CD4-positive, CD25-positive, alpha-beta regulatory T cell (primary cell): ENCODE measurements at regions not wholly inside any gene's neighbourhood (a gene's known extent, or its start where the extent isn't known, plus 50 kb on each side); places are given as distances from the start of the nearest gene placed in this dataset.

ENCODE experiments used
- ATAC-seq, 2 donors: fragments of 150-1000 bp; cut with Tn5 transposase; one replicate each; pipeline ENCODE4 v1.10.0; 2021; ENCODE audit warnings: low read depth in 2 of 2, moderate number of reproducible peaks in 2 of 2, moderate library complexity in 1 of 2
- DNase-seq, 3 donors: peaks; one replicate each; pipeline versions ENCODE4 v3.0.0 to v3.0.0-alpha.2; 2012 to 2022; ENCODE audit warnings: mixed read lengths in 1 of 3
- H3K27ac ChIP-seq: one replicate; pipeline ENCODE4 v1.7.0; 2013; ENCODE audit warnings: mild to moderate bottlenecking, low read length; ENCODE audit not compliant: insufficient read depth, poor library complexity, severe bottlenecking
- H3K27me3 ChIP-seq: one replicate; pipeline ENCODE4 v1.7.0; 2013; ENCODE audit warnings: low read length; ENCODE audit not compliant: control insufficient read depth, insufficient read depth
- H3K36me3 ChIP-seq: one replicate; pipeline ENCODE4 v1.7.0; 2013; ENCODE audit warnings: mild to moderate bottlenecking, low read length, moderate library complexity; ENCODE audit not compliant: control insufficient read depth, insufficient read depth
- H3K4me1 ChIP-seq: 2 replicates; pipeline ENCODE4 v1.7.0; 2013; ENCODE audit warnings: mild to moderate bottlenecking, low read length; ENCODE audit not compliant: insufficient read depth, control insufficient read depth, poor library complexity, severe bottlenecking
- H3K4me3 ChIP-seq: one replicate; pipeline ENCODE4 v1.7.0; 2013; ENCODE audit warnings: low read depth, mild to moderate bottlenecking, low read length, moderate library complexity
- H3K9me3 ChIP-seq, 2 experiments: 1 replicate in 1 of 2; 2 replicates in 1 of 2; pipeline ENCODE4 v1.7.0; 2013; ENCODE audit warnings: low read length in 2 of 2, mild to moderate bottlenecking in 1 of 2, moderate library complexity in 1 of 2; ENCODE audit not compliant: control insufficient read depth in 2 of 2
- H3K27ac Mint-ChIP-seq, 3 donors: one replicate each; pipeline ENCODE4 v1.8.0; 2020 to 2022; ENCODE audit warnings: mild to moderate bottlenecking in 3 of 3, mixed read lengths in 3 of 3, moderate library complexity in 2 of 3
- H3K27me3 Mint-ChIP-seq: one replicate; pipeline ENCODE4 v1.8.0; 2022; ENCODE audit warnings: mild to moderate bottlenecking, mixed read lengths
- H3K36me3 Mint-ChIP-seq: one replicate; pipeline ENCODE4 v1.8.0; 2020; ENCODE audit warnings: mixed read lengths
- H3K4me1 Mint-ChIP-seq, 4 donors: one replicate each; pipeline ENCODE4 v1.8.0; 2020 to 2022; ENCODE audit warnings: mixed read lengths in 4 of 4, mild to moderate bottlenecking in 1 of 4
- H3K4me3 Mint-ChIP-seq, 4 donors: one replicate each; pipeline ENCODE4 v1.8.0; 2020 to 2022; ENCODE audit warnings: mild to moderate bottlenecking in 4 of 4, mixed read lengths in 4 of 4, moderate library complexity in 3 of 4
- H3K9me3 Mint-ChIP-seq, 7 donors: one replicate each; pipeline ENCODE4 v1.8.0; 2020 to 2022; ENCODE audit warnings: mixed read lengths in 7 of 7, mild to moderate bottlenecking in 3 of 7, moderate library complexity in 2 of 7

- Mint-ChIP-seq H3K9me3 (peaks cover 0 to 12% (median 8%) of the 10 kb centered on the region in 7 donors), H3K4me3 (no peak overlapping the region), H3K36me3 (no peaks in the 10 kb centered on the region), H3K4me1 (peaks cover 0 to 5% (median 2%) of the 10 kb centered on the region in 4 donors), H3K27me3 (peaks cover 10% of the 10 kb centered on the region), H3K27ac (no peak overlapping the region)
- peaks cover 9% of the 10 kb centered on the region in 2 experiments for H3K9me3 ChIP-seq
- H3K27me3 ChIP-seq, result no peaks in the 10 kb centered on the region
- H3K4me3 ChIP-seq, result no peak overlapping the region
- no peak overlapping the region for H3K27ac ChIP-seq
- no peaks in the 10 kb centered on the region for H3K4me1 ChIP-seq
- no peak for DNase-seq
- H3K36me3 ChIP-seq, result no peaks in the 10 kb centered on the region
- no peak for ATAC-seq
Observed at GRCh38 chr13:111448504-111448903, 128.1 kb downstream of the TEX29 start.

GRCh38 chr13:111449041-111449440 is 128.6 kb downstream of the TEX29 start:
- Mint-ChIP-seq H3K9me3 (peaks cover 0 to 12% (median 8%) of the 10 kb centered on the region in 7 donors), H3K27me3 (peaks cover 10% of the 10 kb centered on the region), H3K36me3 (no peaks in the 10 kb centered on the region), H3K4me1 (peaks cover 0 to 5% (median 2%) of the 10 kb centered on the region in 4 donors), H3K27ac (no peak overlapping the region), H3K4me3 (no peak overlapping the region)
- Histone ChIP-seq H3K9me3 (peaks cover 9% of the 10 kb centered on the region in 2 experiments), H3K4me1 (no peaks in the 10 kb centered on the region), H3K36me3 (no peaks in the 10 kb centered on the region), H3K27me3 (no peaks in the 10 kb centered on the region), H3K27ac (no peak overlapping the region), H3K4me3 (no peak overlapping the region)
- ATAC-seq (no peak), DNase-seq (no peak)

- Mint-ChIP-seq H3K27ac (no peak overlapping the region), H3K4me1 (peaks cover 0 to 5% (median 2%) of the 10 kb centered on the region in 4 donors)
- H3K9me3 ChIP-seq, result peaks cover 9% of the 10 kb centered on the region in 2 experiments
Observed at GRCh38 chr13:111451402-111451801, 131.0 kb downstream of the TEX29 start.

DNA sequence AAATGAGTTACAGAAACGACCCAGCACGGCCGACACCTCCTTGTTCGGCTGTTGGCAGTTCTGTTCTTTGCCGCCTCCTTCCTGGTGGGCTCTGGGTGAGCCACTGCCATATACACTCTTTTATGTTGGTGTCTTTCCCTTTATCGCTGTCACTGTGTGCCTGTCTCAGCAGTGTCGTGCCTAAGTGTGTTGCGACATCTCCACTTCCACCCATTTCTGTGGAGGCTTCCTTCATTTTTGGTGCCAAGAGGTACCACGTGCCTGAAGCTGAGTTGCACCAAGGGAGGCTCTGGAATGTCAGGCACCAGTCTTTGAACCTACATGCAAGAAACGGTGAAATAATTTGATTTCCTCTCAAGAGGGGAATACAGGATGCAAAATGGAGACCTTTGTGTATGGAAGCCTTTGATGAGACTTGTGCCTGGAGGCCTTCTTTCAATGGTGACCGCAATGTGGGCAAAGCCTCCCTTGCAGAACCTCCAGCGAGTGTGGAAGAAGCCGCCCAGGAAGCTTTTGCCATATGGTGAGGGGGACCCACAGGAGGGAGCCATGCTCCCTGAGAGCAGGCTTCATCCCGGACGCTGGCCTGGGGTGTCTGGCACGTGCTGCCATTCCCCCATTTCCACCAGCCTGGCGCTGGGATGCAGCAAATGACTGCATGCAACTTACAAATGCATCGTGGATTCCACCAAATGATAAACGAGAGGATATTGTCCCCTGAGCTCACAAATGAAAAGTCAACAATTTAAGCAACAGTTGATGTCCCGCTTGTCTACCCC is 136.2 kb downstream of the TEX29 start:
- H3K36me3 Mint-ChIP-seq, result no peaks in the 10 kb centered on the region
- H3K36me3 ChIP-seq, result no peaks in the 10 kb centered on the region
- no peak for DNase-seq
- H3K4me1 ChIP-seq, result no peaks in the 10 kb centered on the region
- H3K27me3 Mint-ChIP-seq, result peaks cover 5% of the 10 kb centered on the region
- no peak overlapping the region for H3K27ac Mint-ChIP-seq
- no peak for ATAC-seq
- H3K4me3 ChIP-seq, result no peak overlapping the region
- no peaks in the 10 kb centered on the region for H3K9me3 ChIP-seq
- no peak overlapping the region for H3K4me3 Mint-ChIP-seq
- peaks cover 0 to 9% (median 0%) of the 10 kb centered on the region in 4 donors for H3K4me1 Mint-ChIP-seq
- H3K27me3 ChIP-seq, result no peaks in the 10 kb centered on the region
- peaks cover 0 to 6% (median 0%) of the 10 kb centered on the region in 7 donors for H3K9me3 Mint-ChIP-seq
- no peak overlapping the region for H3K27ac ChIP-seq

More at GRCh38 chr13:111451402-111451801, 131.0 kb downstream of the TEX29 start:
- Mint-ChIP-seq H3K36me3 (no peaks in the 10 kb centered on the region), H3K27me3 (peaks cover 10% of the 10 kb centered on the region), H3K9me3 (peaks cover 0 to 14% (median 8%) of the 10 kb centered on the region in 7 donors), H3K4me3 (no peak overlapping the region)
- DNase-seq (no peak), ATAC-seq (no peak)
- H3K27ac ChIP-seq, result no peak overlapping the region
- H3K4me3 ChIP-seq, result no peak overlapping the region
- H3K36me3 ChIP-seq, result no peaks in the 10 kb centered on the region
- no peaks in the 10 kb centered on the region for H3K27me3 ChIP-seq
- H3K4me1 ChIP-seq, result no peaks in the 10 kb centered on the region

DNA sequence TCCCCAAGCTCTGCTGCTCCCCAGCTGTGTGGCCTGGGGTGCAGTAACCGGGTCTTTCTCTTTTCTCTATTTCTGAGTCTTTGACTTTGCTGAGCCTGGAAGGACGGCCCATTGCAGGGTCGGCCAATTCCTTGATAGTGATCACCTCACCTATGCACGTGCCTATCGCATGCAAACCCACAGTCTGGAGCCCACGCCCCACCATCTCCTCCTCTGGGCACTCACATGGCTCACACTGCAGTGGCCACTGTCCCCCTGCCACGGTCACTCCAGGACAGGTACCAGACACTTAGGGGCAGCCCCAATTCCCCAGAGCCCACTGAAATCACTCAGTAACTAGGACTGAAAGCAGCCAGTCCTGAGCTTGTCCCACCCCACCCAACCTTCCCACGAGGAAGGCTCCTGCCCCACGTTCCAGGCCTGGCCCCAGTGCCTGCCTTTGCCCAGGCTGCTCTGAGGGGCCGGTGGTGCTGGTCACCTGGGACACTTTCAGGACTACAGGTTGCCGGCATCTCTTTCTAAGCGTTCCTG is 137.6 kb downstream of the TEX29 start:
- no peak overlapping the region for H3K4me3 ChIP-seq
- Mint-ChIP-seq H3K4me1 (peaks cover 0 to 9% (median 0%) of the 10 kb centered on the region in 4 donors), H3K9me3 (peaks cover 0 to 6% (median 0%) of the 10 kb centered on the region in 7 donors), H3K4me3 (no peak overlapping the region), H3K27ac (no peak overlapping the region), H3K27me3 (peaks cover 1% of the 10 kb centered on the region), H3K36me3 (no peaks in the 10 kb centered on the region)
- DNase-seq, result no peak
- no peaks in the 10 kb centered on the region for H3K4me1 ChIP-seq
- H3K27ac ChIP-seq, result no peak overlapping the region
- no peaks in the 10 kb centered on the region for H3K9me3 ChIP-seq
- H3K27me3 ChIP-seq, result no peaks in the 10 kb centered on the region
- no peak for ATAC-seq
- H3K36me3 ChIP-seq, result no peaks in the 10 kb centered on the region

GRCh38 chr13:111458739-111459138 is 138.3 kb downstream of the TEX29 start:
- no peak overlapping the region for H3K27ac Mint-ChIP-seq
- H3K9me3 Mint-ChIP-seq, result peaks cover 0 to 6% (median 0%) of the 10 kb centered on the region in 7 donors
- H3K4me1 Mint-ChIP-seq, result peaks cover 0 to 9% (median 0%) of the 10 kb centered on the region in 4 donors
- Histone ChIP-seq H3K4me1 (no peaks in the 10 kb centered on the region), H3K9me3 (no peaks in the 10 kb centered on the region), H3K4me3 (no peak overlapping the region), H3K27me3 (no peaks in the 10 kb centered on the region), H3K36me3 (no peaks in the 10 kb centered on the region), H3K27ac (no peak overlapping the region)
- ATAC-seq (no peak), DNase-seq (no peak)
- peak overlapping the region in 1 of 4 donors; percentile 63 for H3K4me3 Mint-ChIP-seq
- H3K27me3 Mint-ChIP-seq, result peaks cover 8% of the 10 kb centered on the region
- no peaks in the 10 kb centered on the region for H3K36me3 Mint-ChIP-seq

GRCh38 chr13:111459803-111460547 is 139.5 kb downstream of the TEX29 start:
- Mint-ChIP-seq H3K4me1 (peaks cover 0 to 9% (median 0%) of the 10 kb centered on the region in 4 donors), H3K4me3 (no peak overlapping the region), H3K36me3 (no peaks in the 10 kb centered on the region), H3K27me3 (peaks cover 12% of the 10 kb centered on the region), H3K27ac (no peak overlapping the region), H3K9me3 (peaks cover 0 to 4% (median 0%) of the 10 kb centered on the region in 7 donors)
- H3K4me1 ChIP-seq, result no peaks in the 10 kb centered on the region
- no peak for ATAC-seq
- H3K27me3 ChIP-seq, result no peaks in the 10 kb centered on the region
- H3K36me3 ChIP-seq, result no peaks in the 10 kb centered on the region
- no peak overlapping the region for H3K4me3 ChIP-seq
- no peaks in the 10 kb centered on the region for H3K9me3 ChIP-seq
- no peak overlapping the region for H3K27ac ChIP-seq
- no peak for DNase-seq
